Pancreas (tissue), 10 donors: ENCODE measurements at regions not wholly inside any gene's neighbourhood (a gene's known extent, or its start where the extent isn't known, plus 50 kb on each side); places are given as distances from the start of the nearest gene placed in this dataset.
A peak's percentile ranks its signal among the peaks of the same experiment; 100 is the strongest.

Source experiments
- ATAC-seq, 4 donors: fragments of 200-7000 bp; cut with Tn5 transposase; one replicate each; pipeline versions ENCODE4 v1.8.0 to v1.9.1; 2020; ENCODE audit warnings: mild to moderate bottlenecking in 4 of 4, moderate library complexity in 4 of 4
- DNase-seq, 6 donors: peaks; one replicate each; pipeline ENCODE4 v3.0.0-alpha.2; 2020
- FAIRE-seq: peaks from 2 replicates; lab custom pipeline; 2012; peaks lifted over from hg19 to GRCh38; lab: Jason Lieb, UNC
- H3K27ac ChIP-seq, 4 donors: fragments of 200-600 bp; sonication (generic); 1 replicate in 3 of 4; 2 replicates in 1 of 4; pipeline versions ENCODE4 v1.5.0 to v1.8.0; 2020
- H3K27me3 ChIP-seq, 4 donors: fragments of 200-600 bp; one replicate each; pipeline ENCODE4 v1.8.0; 2021
- H3K36me3 ChIP-seq, 3 donors: fragments of 200-600 bp; sonication (generic) in 1 of 3; one replicate each; pipeline versions ENCODE4 v1.5.0 to v1.8.0; 2020 to 2021
- H3K4me1 ChIP-seq, 3 donors: fragments of 200-600 bp; one replicate each; pipeline ENCODE4 v1.8.0; 2021
- H3K4me3 ChIP-seq, 4 donors: fragments of 200-600 bp; sonication (generic) in 2 of 4; one replicate each; pipeline versions ENCODE4 v1.5.0 to v1.8.0; 2020 to 2021
- H3K9me3 ChIP-seq, 4 donors: fragments of 200-600 bp; one replicate each; pipeline ENCODE4 v1.8.0; 2021
- WGBS, 2 donors: extraction: QIAGEN DNeasy Blood & Tissue Kit; methylation state at CpG; one replicate each; pipeline ENCODE4 v1.1.7; 2013; 5-methylcytosine and 5-hydroxymethylcytosine counted together
- intact Hi-C, 3 donors: fragments of 100-400 bp; cut with DNase I; formaldehyde crosslinking; loops; one replicate each; pipeline versions ENCODE4 v1.11.1 to v1.14.2; 2022
- TF ChIP-seq, protein P1 (sequence below), 4 donors: fragments of 200-600 bp; sonication (generic) in 3 of 4; IDR thresholded peaks; one replicate each; pipeline versions ENCODE4 v1.5.0 to v1.8.0; 2021; ENCODE audit warnings: antibody characterized with exemption in 4 of 4
- donor health status: healthy with polysubstance abuse.
- donor health status: DM: no; HTN: no; CAD: no; lungs with moderate emphysema.
- donor health status: DM: no; HTN: no; CAD: no.
- donor health status: control.
- donor health status: control.
- donor health status: Bipolar disorder and iron deficiency.
- donor health status: DM: yes; HTN: yes; CAD: no.
- donor health status: DM: no; HTN: no; CAD: no.
- donor health status: DM: no; HTN: no; CAD: no.
- donor health status: DM: yes; HTN: yes; CAD: no.

DNA sequence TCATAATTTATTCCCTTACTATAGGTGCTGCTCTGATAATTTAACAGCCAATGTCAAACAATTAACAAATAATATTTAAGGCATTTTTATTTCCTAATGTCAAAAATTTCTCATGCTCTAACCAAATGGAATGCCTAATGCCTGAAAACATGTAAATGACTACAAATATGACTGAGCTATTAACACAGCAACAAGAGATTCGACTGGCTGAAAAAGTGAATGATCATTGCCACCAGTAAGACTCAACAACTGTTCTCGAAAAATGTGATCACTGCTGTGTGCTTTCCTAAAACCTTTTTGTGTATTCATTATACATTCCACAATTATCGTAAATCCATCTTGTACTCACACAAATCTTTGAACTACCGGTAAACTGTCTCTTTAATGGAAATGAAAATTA, 118.7 kb downstream of the NPY start:
- DNase-seq = no peak
- no peaks in the 10 kb centered on the region for H3K9me3 ChIP-seq
- intact Hi-C loops = loop anchor here in 1 of 3 donors (10.0 kb wide), 1 partner anchor 262 kb away; no protein-coding TSS in a partner anchor
- no peaks in the 10 kb centered on the region for H3K27me3 ChIP-seq
- no peaks in the 10 kb centered on the region for H3K36me3 ChIP-seq
- no peaks in the 10 kb centered on the region for H3K4me1 ChIP-seq
- FAIRE-seq = no peak
- TF ChIP-seq, protein P1, sequence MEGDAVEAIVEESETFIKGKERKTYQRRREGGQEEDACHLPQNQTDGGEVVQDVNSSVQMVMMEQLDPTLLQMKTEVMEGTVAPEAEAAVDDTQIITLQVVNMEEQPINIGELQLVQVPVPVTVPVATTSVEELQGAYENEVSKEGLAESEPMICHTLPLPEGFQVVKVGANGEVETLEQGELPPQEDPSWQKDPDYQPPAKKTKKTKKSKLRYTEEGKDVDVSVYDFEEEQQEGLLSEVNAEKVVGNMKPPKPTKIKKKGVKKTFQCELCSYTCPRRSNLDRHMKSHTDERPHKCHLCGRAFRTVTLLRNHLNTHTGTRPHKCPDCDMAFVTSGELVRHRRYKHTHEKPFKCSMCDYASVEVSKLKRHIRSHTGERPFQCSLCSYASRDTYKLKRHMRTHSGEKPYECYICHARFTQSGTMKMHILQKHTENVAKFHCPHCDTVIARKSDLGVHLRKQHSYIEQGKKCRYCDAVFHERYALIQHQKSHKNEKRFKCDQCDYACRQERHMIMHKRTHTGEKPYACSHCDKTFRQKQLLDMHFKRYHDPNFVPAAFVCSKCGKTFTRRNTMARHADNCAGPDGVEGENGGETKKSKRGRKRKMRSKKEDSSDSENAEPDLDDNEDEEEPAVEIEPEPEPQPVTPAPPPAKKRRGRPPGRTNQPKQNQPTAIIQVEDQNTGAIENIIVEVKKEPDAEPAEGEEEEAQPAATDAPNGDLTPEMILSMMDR (IDR thresholded peaks at IDR 0.05) = no peak
- no peak overlapping the region for H3K27ac ChIP-seq
- WGBS, 2 donors = 59 to 63% methylated on average over 4 of the region's 4 CpGs
- no peak overlapping the region for H3K4me3 ChIP-seq
- ATAC-seq = no peak

DNA sequence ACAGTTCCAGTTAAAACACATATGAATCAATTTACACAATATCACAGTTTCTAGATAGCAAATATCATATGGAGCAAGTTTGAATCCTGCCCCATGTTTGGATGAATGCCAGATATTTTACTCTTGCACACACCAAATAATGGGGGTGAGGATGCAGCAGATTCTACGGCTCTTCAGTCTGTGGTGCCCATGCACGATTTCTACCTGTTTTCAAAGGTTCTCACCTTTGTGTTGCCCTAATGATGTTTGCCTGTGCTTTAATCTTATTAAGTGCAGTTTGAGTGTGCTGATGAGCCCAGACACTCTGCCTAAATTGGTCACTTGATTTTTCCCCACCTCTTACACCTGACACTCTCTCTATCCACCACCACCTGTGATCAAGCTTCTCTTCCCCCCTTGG, 119.6 kb downstream of the NPY start:
- TF ChIP-seq, protein P1 (IDR thresholded peaks at IDR 0.05) = no peak
- H3K27me3 ChIP-seq = no peaks in the 10 kb centered on the region
- no peak for FAIRE-seq
- no peaks in the 10 kb centered on the region for H3K4me1 ChIP-seq
- DNase-seq = no peak
- peak in 1 of 4 donors; percentile 54 for ATAC-seq
- no peak overlapping the region for H3K27ac ChIP-seq
- intact Hi-C loops = loop anchor here in 1 of 3 donors (10.0 kb wide), 1 partner anchor 261 kb away; no protein-coding TSS in a partner anchor
- no peaks in the 10 kb centered on the region for H3K36me3 ChIP-seq
- no peak overlapping the region for H3K4me3 ChIP-seq
- 69 to 76% methylated on average over 2 of the region's 2 CpGs for WGBS, 2 donors
- H3K9me3 ChIP-seq = no peaks in the 10 kb centered on the region

- DNase-seq (no peak), ATAC-seq (no peak), FAIRE-seq (no peak)
- Histone ChIP-seq H3K27ac (no peak overlapping the region), H3K4me3 (no peak overlapping the region), H3K36me3 (no peaks in the 10 kb centered on the region), H3K9me3 (no peaks in the 10 kb centered on the region), H3K27me3 (no peaks in the 10 kb centered on the region), H3K4me1 (no peaks in the 10 kb centered on the region)
- WGBS, 2 donors = 86 to 89% methylated on average over 6 of the region's 6 CpGs
- TF ChIP-seq, protein P1 (IDR thresholded peaks at IDR 0.05) = no peak
- intact Hi-C loops = loop anchor here in 1 of 3 donors (10.0 kb wide), 1 partner anchor 260 kb away; no protein-coding TSS in a partner anchor
Measured at GRCh38 chr7:24404315-24404714, 120.3 kb downstream of the NPY start.

DNA sequence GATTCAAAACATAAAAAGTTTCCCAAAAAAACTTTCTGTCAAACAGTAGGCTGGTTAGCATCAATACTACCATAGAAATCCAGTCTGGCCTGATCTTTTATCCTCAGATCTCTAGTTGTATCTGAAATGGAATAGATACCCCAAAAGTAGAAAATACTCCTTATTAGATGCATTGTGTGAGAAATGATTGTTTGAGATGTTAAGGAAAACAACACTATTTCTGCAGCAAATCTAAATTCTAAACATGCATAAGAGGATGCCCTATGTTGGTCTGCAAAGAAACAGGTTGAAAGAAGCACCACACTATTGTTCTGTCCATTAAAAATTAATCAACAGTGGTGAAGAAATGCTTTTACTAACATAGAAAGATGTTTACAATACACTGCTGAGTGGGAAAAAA, 121.0 kb downstream of the NPY start:
- no peak for FAIRE-seq
- Histone ChIP-seq H3K4me3 (no peak overlapping the region), H3K9me3 (no peaks in the 10 kb centered on the region), H3K36me3 (no peaks in the 10 kb centered on the region), H3K27me3 (no peaks in the 10 kb centered on the region), H3K4me1 (no peaks in the 10 kb centered on the region), H3K27ac (no peak overlapping the region)
- DNase-seq = no peak
- intact Hi-C loops = loop anchor here in 1 of 3 donors (10.0 kb wide), 1 partner anchor 260 kb away; no protein-coding TSS in a partner anchor
- no peak for ATAC-seq
- TF ChIP-seq, protein P1 (IDR thresholded peaks at IDR 0.05) = no peak

GRCh38 chr7:24406053-24406788, 122.2 kb downstream of the NPY start:
- Histone ChIP-seq H3K4me3 (no peak overlapping the region), H3K27ac (no peak overlapping the region), H3K36me3 (no peaks in the 10 kb centered on the region), H3K9me3 (no peaks in the 10 kb centered on the region), H3K4me1 (no peaks in the 10 kb centered on the region), H3K27me3 (no peaks in the 10 kb centered on the region)
- TF ChIP-seq, protein P1 (IDR thresholded peaks at IDR 0.05) = no peak
- no peak for FAIRE-seq
- intact Hi-C loops = loop anchor here in 1 of 3 donors (10.0 kb wide), 1 partner anchor 259 kb away; no protein-coding TSS in a partner anchor
- ATAC-seq = no peak
- no peak for DNase-seq
- WGBS, 2 donors = 65 to 76% methylated on average over 4 of the region's 4 CpGs
